ENCODE measurements at regions not wholly inside any gene's neighbourhood (a gene's known extent, or its start where the extent isn't known, plus 50 kb on each side); places are given as distances from the start of the nearest gene placed in this dataset.
"Not testable (repeated sequence)": the region's sequence is repeated elsewhere in the genome, so short reads cannot be mapped to it uniquely, and the experiment has no call there.

GRCh38 chr9:117839862-117840261 is 135.7 kb downstream of the TLR4 start:
- Histone ChIP-seq H4K20me1 (ENCODE audit: insufficient read depth, low read length) (no peaks in the 10 kb centered on the region), H3K36me3 (ENCODE audit: insufficient read depth, low read length) (no peaks in the 10 kb centered on the region)
- TF ChIP-seq CTCF (IDR thresholded peaks at IDR 0.05; ENCODE audit: extremely low read depth, low read depth, low read length): no peak

GRCh38 chr9:117851836-117852461 is 147.7 kb downstream of the TLR4 start:
- not testable (repeated sequence) for H2AFZ ChIP-seq (ENCODE audit: low read length); H3K9me3 ChIP-seq (ENCODE audit: low read depth, low read length); H4K20me1 ChIP-seq (ENCODE audit: insufficient read depth, low read length); H3K27ac ChIP-seq (ENCODE audit: low read depth, low read length); H3K36me3 ChIP-seq (ENCODE audit: insufficient read depth, low read length); DNase-seq (ENCODE audit: insufficient read length, low spot score, missing footprints); H3K27me3 ChIP-seq (ENCODE audit: insufficient read depth, low read length); H3K4me1 ChIP-seq (ENCODE audit: insufficient read depth, low read length); H3K79me2 ChIP-seq (ENCODE audit: insufficient read depth, low read length); H3K4me2 ChIP-seq (ENCODE audit: insufficient read depth, low read length); H3K4me3 ChIP-seq (ENCODE audit: insufficient read depth, low read length)

More at GRCh38 chr9:117839862-117840261, 135.7 kb downstream of the TLR4 start:
- H3K79me2 ChIP-seq (ENCODE audit: insufficient read depth, low read length): no peaks in the 10 kb centered on the region
- H3K27me3 ChIP-seq (ENCODE audit: insufficient read depth, low read length): no peaks in the 10 kb centered on the region
- no peak for DNase-seq (ENCODE audit: insufficient read length, low spot score, missing footprints)
- H2AFZ ChIP-seq (ENCODE audit: low read length): no peak overlapping the region
- no peak overlapping the region for H3K27ac ChIP-seq (ENCODE audit: low read depth, low read length)
- no peak overlapping the region for H3K4me3 ChIP-seq (ENCODE audit: insufficient read depth, low read length)
- no peak overlapping the region for H3K4me2 ChIP-seq (ENCODE audit: insufficient read depth, low read length)
- no peaks in the 10 kb centered on the region for H3K4me1 ChIP-seq (ENCODE audit: insufficient read depth, low read length)
- no peaks in the 10 kb centered on the region for H3K9me3 ChIP-seq (ENCODE audit: low read depth, low read length)

GRCh38 chr9:117858561-117858960 is 154.4 kb downstream of the TLR4 start:
- H3K9me3 ChIP-seq (ENCODE audit: low read depth, low read length): no peaks in the 10 kb centered on the region
- H3K4me3 ChIP-seq (ENCODE audit: insufficient read depth, low read length): no peak overlapping the region
- no peak for DNase-seq (ENCODE audit: insufficient read length, low spot score, missing footprints)
- H3K27ac ChIP-seq (ENCODE audit: low read depth, low read length): no peak overlapping the region
- no peaks in the 10 kb centered on the region for H3K27me3 ChIP-seq (ENCODE audit: insufficient read depth, low read length)
- H3K4me1 ChIP-seq (ENCODE audit: insufficient read depth, low read length): no peaks in the 10 kb centered on the region
- no peaks in the 10 kb centered on the region for H3K36me3 ChIP-seq (ENCODE audit: insufficient read depth, low read length)
- no peaks in the 10 kb centered on the region for H4K20me1 ChIP-seq (ENCODE audit: insufficient read depth, low read length)
- H2AFZ ChIP-seq (ENCODE audit: low read length): no peak overlapping the region
- no peak overlapping the region for H3K4me2 ChIP-seq (ENCODE audit: insufficient read depth, low read length)
- no peaks in the 10 kb centered on the region for H3K79me2 ChIP-seq (ENCODE audit: insufficient read depth, low read length)
- TF ChIP-seq CTCF (IDR thresholded peaks at IDR 0.05; ENCODE audit: extremely low read depth, low read depth, low read length): no peak

GRCh38 chr9:117860849-117861248 is 156.6 kb downstream of the TLR4 start:
- Histone ChIP-seq H3K27ac (ENCODE audit: low read depth, low read length) (no peak overlapping the region), H3K4me2 (ENCODE audit: insufficient read depth, low read length) (no peak overlapping the region), H3K36me3 (ENCODE audit: insufficient read depth, low read length) (no peaks in the 10 kb centered on the region), H3K4me3 (ENCODE audit: insufficient read depth, low read length) (no peak overlapping the region), H2AFZ (ENCODE audit: low read length) (no peak overlapping the region), H3K27me3 (ENCODE audit: insufficient read depth, low read length) (no peaks in the 10 kb centered on the region), H3K4me1 (ENCODE audit: insufficient read depth, low read length) (no peaks in the 10 kb centered on the region), H3K9me3 (ENCODE audit: low read depth, low read length) (no peaks in the 10 kb centered on the region), H3K79me2 (ENCODE audit: insufficient read depth, low read length) (no peaks in the 10 kb centered on the region), H4K20me1 (ENCODE audit: insufficient read depth, low read length) (no peaks in the 10 kb centered on the region)
- DNase-seq (ENCODE audit: insufficient read length, low spot score, missing footprints): no peak
- no peak for TF ChIP-seq CTCF (IDR thresholded peaks at IDR 0.05; ENCODE audit: extremely low read depth, low read depth, low read length)
